HTR-8/SVneo (cell line): ENCODE measurements at regions not wholly inside any gene's neighbourhood (a gene's known extent, or its start where the extent isn't known, plus 50 kb on each side); places are given as distances from the start of the nearest gene placed in this dataset.

Experiments
- DNase-seq: peaks from one replicate; pipeline ENCODE4 v3.0.0; 2011; ENCODE audit warnings: low spot score, mixed read lengths; ENCODE audit not compliant: insufficient read length
- FAIRE-seq: peaks from 2 replicates; lab custom pipeline; 2011; peaks lifted over from hg19 to GRCh38; lab: Jason Lieb, UNC

GRCh38 chr2:136230464-136230863 lies 112.5 kb upstream of the CXCR4 start:
- FAIRE-seq (no peak), DNase-seq (no peak)

GRCh38 chr2:136226903-136227302 lies 109.0 kb upstream of the CXCR4 start:
- DNase-seq (no peak), FAIRE-seq (no peak)

GRCh38 chr2:136225950-136226835 lies 108.2 kb upstream of the CXCR4 start:
- DNase-seq: no peak

GRCh38 chr2:136223274-136223673 lies 105.3 kb upstream of the CXCR4 start:
- DNase-seq (no peak), FAIRE-seq (no peak)

More at GRCh38 chr2:136225950-136226835, 108.2 kb upstream of the CXCR4 start:
- FAIRE-seq: no peak

GRCh38 chr2:136222862-136223261 lies 104.9 kb upstream of the CXCR4 start:
- DNase-seq: no peak
- FAIRE-seq: no peak

GRCh38 chr2:136221026-136221425 lies 103.1 kb upstream of the CXCR4 start:
- FAIRE-seq (no peak), DNase-seq (no peak)

- DNase-seq (no peak), FAIRE-seq (no peak)
Observed at GRCh38 chr2:136219963-136220362, 102.0 kb upstream of the CXCR4 start.

- no peak for FAIRE-seq
- no peak for DNase-seq
Observed at GRCh38 chr2:136219341-136219740, 101.4 kb upstream of the CXCR4 start.

GRCh38 chr2:136217996-136218395 lies 100.0 kb upstream of the CXCR4 start:
- no peak for FAIRE-seq
- no peak for DNase-seq

GRCh38 chr2:136215908-136216472 lies 98.0 kb upstream of the CXCR4 start:
- DNase-seq: no peak
- FAIRE-seq: no peak

GRCh38 chr2:136215449-136215848 lies 97.5 kb upstream of the CXCR4 start:
- FAIRE-seq: no peak
- no peak for DNase-seq

- FAIRE-seq: no peak
- no peak for DNase-seq
Observed at GRCh38 chr2:136214307-136215200, 96.6 kb upstream of the CXCR4 start.

GRCh38 chr2:136213836-136214235 lies 95.9 kb upstream of the CXCR4 start:
- DNase-seq (no peak), FAIRE-seq (no peak)

- FAIRE-seq: no peak
- DNase-seq: no peak
Observed at GRCh38 chr2:136212426-136213378, 94.8 kb upstream of the CXCR4 start.

- no peak for FAIRE-seq
Observed at GRCh38 chr2:136211701-136212100, 93.8 kb upstream of the CXCR4 start.

GRCh38 chr2:136210822-136211221 lies 92.9 kb upstream of the CXCR4 start:
- FAIRE-seq: no peak

More at GRCh38 chr2:136211701-136212100, 93.8 kb upstream of the CXCR4 start:
- DNase-seq: no peak

GRCh38 chr2:136210455-136210805 lies 92.5 kb upstream of the CXCR4 start:
- FAIRE-seq (no peak), DNase-seq (no peak)

More at GRCh38 chr2:136210822-136211221, 92.9 kb upstream of the CXCR4 start:
- DNase-seq: no peak

GRCh38 chr2:136209561-136210454 lies 91.9 kb upstream of the CXCR4 start:
- FAIRE-seq: no peak
- no peak for DNase-seq
